HFF-Myc (cell line): ENCODE measurements at regions not wholly inside any gene's neighbourhood (a gene's known extent, or its start where the extent isn't known, plus 50 kb on each side); places are given as distances from the start of the nearest gene placed in this dataset.
A peak's percentile ranks its signal among the peaks of the same experiment; 100 is the strongest.

ENCODE experiments used
- DNase-seq: peaks from one replicate; pipeline ENCODE4 v3.0.0-alpha.2; 2011; ENCODE audit warnings: low read depth; ENCODE audit errors: extremely low read depth
- H3K4me3 ChIP-seq: replicated peaks from 2 replicates; pipeline ENCODE4 v1.5.1; 2011; ENCODE audit warnings: low read depth, mild to moderate bottlenecking, control low read depth, low read length
- CTCF ChIP-seq: IDR thresholded peaks from 2 replicates; pipeline ENCODE4 v1.5.1; 2012; ENCODE audit warnings: mild to moderate bottlenecking, low read depth, low read length, control low read depth; ENCODE audit errors: missing control alignments

GRCh38 chr13:106183410-106184065 is 351.9 kb downstream of the EFNB2 start:
- DNase-seq = no peak
- H3K4me3 ChIP-seq = no peak overlapping the region
- TF ChIP-seq CTCF = no peak

GRCh38 chr13:106182404-106182803 is 353.1 kb downstream of the EFNB2 start:
- DNase-seq = peak; percentile 56
- no peak overlapping the region for H3K4me3 ChIP-seq
- TF ChIP-seq CTCF = no peak

DNA sequence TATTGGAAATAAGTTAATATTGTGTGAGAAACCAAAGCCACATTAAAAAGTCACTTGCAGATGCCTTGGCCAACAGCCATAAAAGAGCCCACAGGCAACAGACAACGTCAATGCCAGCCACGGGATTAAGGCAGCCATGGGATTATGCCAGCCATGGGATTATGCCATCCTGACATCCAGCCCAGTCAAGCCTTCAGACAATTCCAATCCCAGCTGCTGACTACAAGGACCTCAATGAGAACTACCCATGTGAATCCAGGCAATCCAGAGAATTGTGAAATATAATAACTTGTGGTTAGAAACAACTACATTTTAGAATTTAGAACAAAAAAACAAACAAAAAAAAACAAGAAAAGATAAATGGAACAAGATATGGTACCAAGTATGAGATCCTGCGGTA is 356.6 kb downstream of the EFNB2 start:
- no peak for TF ChIP-seq CTCF
- DNase-seq = no peak

GRCh38 chr13:106177146-106177545 is 358.3 kb downstream of the EFNB2 start:
- TF ChIP-seq CTCF = no peak
- no peak overlapping the region for H3K4me3 ChIP-seq
- DNase-seq = no peak

More for the DNA sequence above, 356.6 kb downstream of the EFNB2 start:
- H3K4me3 ChIP-seq = no peak overlapping the region

DNA sequence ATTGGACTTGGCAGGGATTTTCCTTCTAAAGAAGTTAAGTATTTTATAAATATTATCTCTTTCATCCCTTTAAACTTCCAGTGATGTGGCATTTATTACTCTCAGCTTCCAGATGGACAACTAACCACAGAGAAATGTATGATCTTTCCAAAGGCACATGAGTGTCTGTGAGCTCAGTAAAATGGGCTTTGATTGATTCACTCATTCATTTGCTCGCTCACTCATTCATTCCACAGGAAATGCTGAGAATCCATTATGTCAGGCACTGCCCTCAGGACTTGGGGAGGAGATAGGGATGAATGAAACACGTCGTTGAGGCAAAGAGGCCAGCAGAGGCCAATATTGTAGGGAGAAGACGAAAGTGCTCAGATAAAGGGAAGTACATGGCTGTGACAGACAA is 359.3 kb downstream of the EFNB2 start:
- TF ChIP-seq CTCF = no peak
- no peak overlapping the region for H3K4me3 ChIP-seq
- DNase-seq = peak; percentile 22

DNA sequence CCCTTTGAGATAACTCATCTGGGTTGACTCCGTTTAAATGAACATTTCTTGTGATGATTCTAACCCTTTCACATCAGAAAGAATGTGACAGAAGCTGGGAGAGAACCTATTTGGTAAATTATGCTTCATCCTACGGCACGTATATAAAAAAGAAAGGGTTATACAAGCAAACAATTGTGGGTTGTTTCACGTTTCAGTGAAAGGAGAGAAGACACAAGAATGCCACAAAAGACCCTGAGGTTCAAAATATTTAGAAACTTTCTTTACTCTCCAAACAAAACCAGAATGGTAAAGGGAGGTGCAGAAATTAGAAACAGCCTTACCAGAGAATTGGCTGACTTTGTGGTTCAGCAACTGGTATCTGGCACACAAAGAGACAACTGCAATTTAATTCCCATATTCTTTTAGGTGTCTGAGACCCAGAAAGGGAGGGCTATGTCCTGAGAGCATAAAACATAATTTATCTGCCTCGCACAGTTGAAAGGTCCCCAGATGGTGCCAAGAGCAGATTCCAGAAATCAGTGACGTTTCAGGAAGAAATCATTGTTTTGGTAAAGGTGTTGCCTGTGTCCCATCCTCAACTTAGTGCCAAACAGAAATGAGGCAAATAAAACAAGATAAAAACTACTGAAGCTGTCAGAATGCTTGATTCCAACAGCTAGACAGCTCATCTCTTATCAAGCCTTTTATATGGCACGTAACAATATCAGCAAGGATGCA is 361.4 kb downstream of the EFNB2 start:
- no peak overlapping the region for H3K4me3 ChIP-seq
- DNase-seq = no peak
- TF ChIP-seq CTCF = no peak
